ENCODE measurements at regions not wholly inside any gene's neighbourhood (a gene's known extent, or its start where the extent isn't known, plus 50 kb on each side); places are given as distances from the start of the nearest gene placed in this dataset.

DNA sequence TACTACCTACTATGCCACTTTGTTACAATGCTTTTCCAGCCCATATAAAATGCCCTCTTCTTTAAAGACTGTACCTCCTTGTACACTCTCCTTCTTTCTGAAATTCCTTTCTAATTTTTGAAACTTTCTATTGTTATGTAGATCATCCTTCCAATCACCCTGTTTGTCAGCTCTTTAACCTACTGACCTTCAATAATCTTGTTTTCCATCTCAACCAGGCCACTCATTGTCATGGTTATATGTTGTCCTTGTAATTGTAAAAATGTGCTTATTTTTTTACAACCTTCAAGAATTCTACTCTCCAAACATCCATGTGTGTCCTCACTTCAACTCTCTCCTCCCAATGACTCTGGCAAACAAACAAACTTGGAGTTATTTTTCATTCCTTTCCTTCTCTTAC is 1172.6 kb upstream of the CELF2 start:
- no peak for ATAC-seq

DNA sequence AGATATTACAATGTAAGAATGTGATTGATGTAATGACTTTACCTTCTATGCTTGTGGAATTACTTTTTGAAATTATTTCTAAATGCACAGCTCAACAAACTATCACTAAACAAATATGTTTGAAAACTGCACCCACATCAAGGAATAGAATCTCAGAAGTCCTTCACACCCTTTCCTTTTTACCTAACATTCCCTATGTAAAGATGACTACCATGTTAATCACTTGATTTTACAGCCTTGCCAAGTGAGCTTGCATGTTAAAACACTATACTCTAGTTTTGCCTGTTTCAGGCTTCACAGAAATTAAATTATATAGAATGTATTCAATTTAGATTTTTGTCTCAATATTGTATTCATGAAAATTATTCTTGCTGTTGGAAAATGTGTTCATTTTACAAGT is 1169.4 kb upstream of the CELF2 start:
- TF ChIP-seq CREB5 (CRISPR knock-in tag; IDR thresholded peaks at IDR 0.05; ENCODE audit: low read depth) = no peak
- TF ChIP-seq ZFP30 (CRISPR knock-in tag; IDR thresholded peaks at IDR 0.05) = no peak
- TF ChIP-seq ZNF8 (CRISPR knock-in tag; IDR thresholded peaks at IDR 0.05) = no peak
- TF ChIP-seq, protein P1, sequence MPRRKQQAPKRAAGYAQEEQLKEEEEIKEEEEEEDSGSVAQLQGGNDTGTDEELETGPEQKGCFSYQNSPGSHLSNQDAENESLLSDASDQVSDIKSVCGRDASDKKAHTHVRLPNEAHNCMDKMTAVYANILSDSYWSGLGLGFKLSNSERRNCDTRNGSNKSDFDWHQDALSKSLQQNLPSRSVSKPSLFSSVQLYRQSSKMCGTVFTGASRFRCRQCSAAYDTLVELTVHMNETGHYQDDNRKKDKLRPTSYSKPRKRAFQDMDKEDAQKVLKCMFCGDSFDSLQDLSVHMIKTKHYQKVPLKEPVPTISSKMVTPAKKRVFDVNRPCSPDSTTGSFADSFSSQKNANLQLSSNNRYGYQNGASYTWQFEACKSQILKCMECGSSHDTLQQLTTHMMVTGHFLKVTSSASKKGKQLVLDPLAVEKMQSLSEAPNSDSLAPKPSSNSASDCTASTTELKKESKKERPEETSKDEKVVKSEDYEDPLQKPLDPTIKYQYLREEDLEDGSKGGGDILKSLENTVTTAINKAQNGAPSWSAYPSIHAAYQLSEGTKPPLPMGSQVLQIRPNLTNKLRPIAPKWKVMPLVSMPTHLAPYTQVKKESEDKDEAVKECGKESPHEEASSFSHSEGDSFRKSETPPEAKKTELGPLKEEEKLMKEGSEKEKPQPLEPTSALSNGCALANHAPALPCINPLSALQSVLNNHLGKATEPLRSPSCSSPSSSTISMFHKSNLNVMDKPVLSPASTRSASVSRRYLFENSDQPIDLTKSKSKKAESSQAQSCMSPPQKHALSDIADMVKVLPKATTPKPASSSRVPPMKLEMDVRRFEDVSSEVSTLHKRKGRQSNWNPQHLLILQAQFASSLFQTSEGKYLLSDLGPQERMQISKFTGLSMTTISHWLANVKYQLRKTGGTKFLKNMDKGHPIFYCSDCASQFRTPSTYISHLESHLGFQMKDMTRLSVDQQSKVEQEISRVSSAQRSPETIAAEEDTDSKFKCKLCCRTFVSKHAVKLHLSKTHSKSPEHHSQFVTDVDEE (CRISPR knock-in tag; IDR thresholded peaks at IDR 0.05) = no peak
- TF ChIP-seq OSR1 (CRISPR knock-in tag; IDR thresholded peaks at IDR 0.05) = no peak
- no peak for TF ChIP-seq GLIS3 (CRISPR knock-in tag; IDR thresholded peaks at IDR 0.05)
- no peak for TF ChIP-seq SNAI2 (CRISPR knock-in tag; IDR thresholded peaks at IDR 0.05)
- TF ChIP-seq ESRRG (CRISPR knock-in tag; IDR thresholded peaks at IDR 0.05) = no peak
- TF ChIP-seq ZNF565 (CRISPR knock-in tag; conservative IDR thresholded peaks at IDR 0.05; ENCODE audit: low read depth) = no peak
- no peak for TF ChIP-seq PPARA (CRISPR knock-in tag; IDR thresholded peaks at IDR 0.05; ENCODE audit: borderline replicate concordance)
- no peak for TF ChIP-seq ZNF70 (CRISPR knock-in tag; IDR thresholded peaks at IDR 0.05)
- TF ChIP-seq ZFP3 (CRISPR knock-in tag; IDR thresholded peaks at IDR 0.05) = no peak
- no peak for TF ChIP-seq ARNTL (CRISPR knock-in tag; IDR thresholded peaks at IDR 0.05; ENCODE audit: borderline replicate concordance, low read depth)
- no peak for TF ChIP-seq TCF4 (CRISPR knock-in tag; IDR thresholded peaks at IDR 0.05; ENCODE audit: borderline replicate concordance)
- no peak for TF ChIP-seq CSDC2 (CRISPR knock-in tag; IDR thresholded peaks at IDR 0.05)
- TF ChIP-seq ZC3H10 (CRISPR knock-in tag; IDR thresholded peaks at IDR 0.05) = no peak
- no peak for TF ChIP-seq TOX (CRISPR knock-in tag; IDR thresholded peaks at IDR 0.05; ENCODE audit: borderline replicate concordance)
- no peak for TF ChIP-seq PATZ1 (CRISPR knock-in tag; IDR thresholded peaks at IDR 0.05; ENCODE audit: borderline replicate concordance)
- no peak for TF ChIP-seq CSRNP3 (CRISPR knock-in tag; IDR thresholded peaks at IDR 0.05)
- TF ChIP-seq RARB (CRISPR knock-in tag; IDR thresholded peaks at IDR 0.05) = no peak
- no peak for ATAC-seq

More for the DNA sequence above, 1172.6 kb upstream of the CELF2 start:
- TF ChIP-seq PATZ1 (CRISPR knock-in tag; IDR thresholded peaks at IDR 0.05; ENCODE audit: borderline replicate concordance) = no peak
- TF ChIP-seq ZC3H10 (CRISPR knock-in tag; IDR thresholded peaks at IDR 0.05) = no peak

- no peak for ATAC-seq
- no peak for TF ChIP-seq CSDC2 (CRISPR knock-in tag; IDR thresholded peaks at IDR 0.05)
- no peak for TF ChIP-seq RARB (CRISPR knock-in tag; IDR thresholded peaks at IDR 0.05)
- TF ChIP-seq OSR1 (CRISPR knock-in tag; IDR thresholded peaks at IDR 0.05) = no peak
- TF ChIP-seq ZFP3 (CRISPR knock-in tag; IDR thresholded peaks at IDR 0.05) = no peak
- TF ChIP-seq, protein P2, sequence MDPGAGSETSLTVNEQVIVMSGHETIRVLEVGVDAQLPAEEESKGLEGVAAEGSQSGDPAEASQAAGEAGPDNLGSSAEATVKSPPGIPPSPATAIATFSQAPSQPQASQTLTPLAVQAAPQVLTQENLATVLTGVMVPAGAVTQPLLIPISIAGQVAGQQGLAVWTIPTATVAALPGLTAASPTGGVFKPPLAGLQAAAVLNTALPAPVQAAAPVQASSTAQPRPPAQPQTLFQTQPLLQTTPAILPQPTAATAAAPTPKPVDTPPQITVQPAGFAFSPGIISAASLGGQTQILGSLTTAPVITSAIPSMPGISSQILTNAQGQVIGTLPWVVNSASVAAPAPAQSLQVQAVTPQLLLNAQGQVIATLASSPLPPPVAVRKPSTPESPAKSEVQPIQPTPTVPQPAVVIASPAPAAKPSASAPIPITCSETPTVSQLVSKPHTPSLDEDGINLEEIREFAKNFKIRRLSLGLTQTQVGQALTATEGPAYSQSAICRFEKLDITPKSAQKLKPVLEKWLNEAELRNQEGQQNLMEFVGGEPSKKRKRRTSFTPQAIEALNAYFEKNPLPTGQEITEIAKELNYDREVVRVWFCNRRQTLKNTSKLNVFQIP (CRISPR knock-in tag; IDR thresholded peaks at IDR 0.05; ENCODE audit: borderline replicate concordance, low read depth) = no peak
- TF ChIP-seq, protein P1 (CRISPR knock-in tag; IDR thresholded peaks at IDR 0.05) = no peak
- no peak for TF ChIP-seq CREB5 (CRISPR knock-in tag; IDR thresholded peaks at IDR 0.05; ENCODE audit: low read depth)
Measured at GRCh38 chr10:9848981-9849380, 1168.7 kb upstream of the CELF2 start.
